WTC11 (cell line): ENCODE measurements at regions not wholly inside any gene's neighbourhood (a gene's known extent, or its start where the extent isn't known, plus 50 kb on each side); places are given as distances from the start of the nearest gene placed in this dataset.
"Not testable (repeated sequence)": the region's sequence is repeated elsewhere in the genome, so short reads cannot be mapped to it uniquely, and the experiment has no call there.

Source experiments
- ATAC-seq: fragments of 200-7000 bp; cut with Tn5 transposase; 2 replicates; pipeline ENCODE4 v1.10.0; 2021; ENCODE audit warnings: mild to moderate bottlenecking, moderate library complexity
- CTCF ChIA-PET: fragments of 300-600 bp; sonication (Branson Sonifier 250); formaldehyde crosslinking; loops from one replicate; lab custom pipeline; 2021; ENCODE audit warnings: antibody characterized with exemption; lab: Charles Lee
- POLR2A ChIA-PET: fragments of 350-600 bp; sonication (Branson Sonifier 250); formaldehyde crosslinking; loops from one replicate; lab custom pipeline; 2021; ENCODE audit warnings: antibody characterized with exemption; lab: Charles Lee
- DNase-seq: peaks from one replicate; pipeline ENCODE4 v3.0.0; 2021; ENCODE audit warnings: low spot score
- H3K27ac Mint-ChIP-seq: 2 replicates; pipeline ENCODE4 v1.8.0; 2021; ENCODE audit warnings: mixed read lengths
- H3K27me3 Mint-ChIP-seq: 2 replicates; pipeline ENCODE4 v1.8.0; 2021; ENCODE audit warnings: low read depth, mild to moderate bottlenecking, moderate library complexity, mixed read lengths
- H3K36me3 Mint-ChIP-seq: 2 replicates; pipeline ENCODE4 v1.8.0; 2021; ENCODE audit warnings: mixed read lengths
- H3K4me1 Mint-ChIP-seq: 2 replicates; pipeline ENCODE4 v1.8.0; 2022; ENCODE audit warnings: mixed read lengths
- H3K4me3 Mint-ChIP-seq: 2 replicates; pipeline ENCODE4 v1.8.0; 2021; ENCODE audit warnings: mild to moderate bottlenecking, moderate library complexity, mixed read lengths
- H3K9me3 Mint-ChIP-seq: 2 replicates; pipeline ENCODE4 v1.8.0; 2021; ENCODE audit warnings: mixed read lengths
- ARID4B ChIP-seq: sonication (generic); formaldehyde crosslinking; IDR thresholded peaks from 2 replicates; pipeline ENCODE4 v1.8.0; 2023; ENCODE audit warnings: missing genetic modification reagents, mild to moderate bottlenecking, borderline replicate concordance
- FOXK1 ChIP-seq: sonication (generic); formaldehyde crosslinking; IDR thresholded peaks from 2 replicates; pipeline ENCODE4 v1.8.0; 2022; ENCODE audit warnings: mild to moderate bottlenecking, moderate library complexity, missing genetic modification reagents
- GTF2I ChIP-seq: fragments of 250-450 bp; sonication (Bioruptor Pico); conservative IDR thresholded peaks from 2 replicates; pipeline ENCODE4 v1.4.0; 2021; ENCODE audit warnings: mild to moderate bottlenecking
- IRF2 ChIP-seq: sonication (generic); formaldehyde crosslinking; IDR thresholded peaks from 2 replicates; pipeline ENCODE4 v1.8.0; 2022; ENCODE audit warnings: low read depth, missing genetic modification reagents, borderline replicate concordance
- MAX ChIP-seq: sonication (generic); formaldehyde crosslinking; IDR thresholded peaks from 2 replicates; pipeline ENCODE4 v1.8.0; 2022; ENCODE audit warnings: mild to moderate bottlenecking, missing genetic modification reagents
- NR1H2 ChIP-seq: sonication (generic); formaldehyde crosslinking; IDR thresholded peaks from 2 replicates; pipeline ENCODE4 v1.9.0; 2021; ENCODE audit warnings: mild to moderate bottlenecking, moderate library complexity, missing genetic modification reagents
- NR2C2 ChIP-seq: sonication (generic); formaldehyde crosslinking; IDR thresholded peaks from 2 replicates; pipeline ENCODE4 v1.8.0; 2022; ENCODE audit warnings: mild to moderate bottlenecking, missing genetic modification reagents
- NR3C1 ChIP-seq: sonication (generic); formaldehyde crosslinking; conservative IDR thresholded peaks from 2 replicates; pipeline ENCODE4 v1.8.1; 2023; ENCODE audit warnings: low read depth, mild to moderate bottlenecking, missing genetic modification reagents
- PRRX2 ChIP-seq: fragments of 250-450 bp; sonication (Bioruptor Pico); IDR thresholded peaks from 2 replicates; pipeline ENCODE4 v1.8.0; 2021; ENCODE audit warnings: mild to moderate bottlenecking
- SOX15 ChIP-seq: fragments of 250-450 bp; sonication (Bioruptor Pico); IDR thresholded peaks from 2 replicates; pipeline ENCODE4 v1.9.0; 2021; ENCODE audit warnings: mild to moderate bottlenecking
- ZNF671 ChIP-seq: fragments of 250-450 bp; sonication (Bioruptor Pico); IDR thresholded peaks from 2 replicates; pipeline ENCODE4 v1.8.0; 2021; ENCODE audit warnings: mild to moderate bottlenecking
- TF ChIP-seq, protein P1 (sequence below): fragments of 250-450 bp; sonication (Bioruptor Pico); conservative IDR thresholded peaks from 2 replicates; pipeline ENCODE4 v1.9.0; 2021; ENCODE audit warnings: mild to moderate bottlenecking
- TF ChIP-seq, protein P2 (sequence below): sonication (generic); formaldehyde crosslinking; IDR thresholded peaks from 2 replicates; pipeline ENCODE4 v1.8.0; 2022; ENCODE audit warnings: missing genetic modification reagents
- TF ChIP-seq, protein P3 (sequence below): fragments of 250-450 bp; sonication (Bioruptor Pico); IDR thresholded peaks from 2 replicates; pipeline ENCODE4 v1.9.0; 2021; ENCODE audit warnings: moderate library complexity, mild to moderate bottlenecking, inconsistent platforms, borderline replicate concordance

DNA sequence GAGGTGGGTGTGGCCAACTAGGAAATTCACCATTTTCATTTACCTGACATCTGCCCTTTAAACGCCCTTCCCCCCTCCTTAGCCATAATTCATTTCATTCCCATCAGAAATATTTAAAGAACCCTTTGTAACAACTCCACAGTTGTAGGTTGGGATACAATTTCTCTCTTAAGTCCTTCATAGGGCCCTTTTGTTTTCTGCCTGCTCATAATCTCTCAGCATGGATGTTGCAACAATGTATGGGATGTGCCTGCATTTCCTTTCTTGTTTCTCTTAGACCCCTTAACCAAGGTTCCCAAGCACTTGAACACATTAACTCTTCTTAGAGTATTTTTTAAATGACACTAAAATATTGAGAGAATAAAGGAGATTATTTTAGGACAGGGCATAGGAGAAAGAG lies 51.7 kb upstream of the MYO10 start:
- DNase-seq (no peak), ATAC-seq (no peak)
- Mint-ChIP-seq H3K27ac (no peak overlapping the region), H3K27me3 (peaks cover 8% of the 10 kb centered on the region), H3K9me3 (peaks cover 22% of the 10 kb centered on the region), H3K4me1 (peaks cover 9% of the 10 kb centered on the region), H3K4me3 (no peak overlapping the region), H3K36me3 (peaks cover 4% of the 10 kb centered on the region; the same call in 1 of the 2 replicates)
- ChIA-PET CTCF (no interaction called here), POLR2A (no interaction called here)
- TF ChIP-seq, protein P1, sequence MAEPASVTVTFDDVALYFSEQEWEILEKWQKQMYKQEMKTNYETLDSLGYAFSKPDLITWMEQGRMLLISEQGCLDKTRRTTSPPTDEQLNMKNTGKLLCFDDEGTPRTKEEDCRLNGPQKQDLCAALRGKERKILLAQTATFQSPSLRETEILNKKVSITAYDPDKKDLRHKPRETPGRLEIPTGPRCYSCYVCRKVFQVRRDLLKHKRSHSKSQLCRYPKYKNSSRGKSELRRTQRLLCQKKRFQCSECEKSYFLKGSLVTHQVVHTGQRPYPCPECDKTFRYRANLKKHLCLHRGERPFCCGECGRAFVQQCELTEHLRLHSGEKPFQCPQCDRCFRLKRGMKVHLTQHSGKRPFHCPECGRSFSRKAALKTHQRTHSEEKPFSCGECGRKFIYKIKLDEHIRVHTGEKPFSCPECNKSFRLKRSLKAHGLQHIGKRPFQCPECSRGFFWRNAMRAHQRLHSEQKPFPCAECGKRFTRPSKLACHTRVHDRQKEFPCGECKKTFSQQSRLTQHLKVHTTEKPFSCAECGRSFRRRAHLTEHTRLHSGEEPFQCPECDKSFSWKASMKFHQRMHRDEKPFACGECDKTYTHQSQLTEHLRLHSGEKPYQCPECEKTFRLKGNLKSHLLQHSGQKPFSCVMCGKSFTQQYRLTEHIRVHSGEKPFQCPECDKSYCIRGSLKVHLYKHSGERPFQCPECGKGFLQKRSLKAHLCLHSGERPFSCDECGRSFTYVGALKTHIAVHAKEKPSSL (CRISPR knock-in tag), result no peak
- no peak for TF ChIP-seq MAX (CRISPR knock-in tag)
- no peak for TF ChIP-seq FOXK1 (CRISPR knock-in tag)
- TF ChIP-seq, protein P2, sequence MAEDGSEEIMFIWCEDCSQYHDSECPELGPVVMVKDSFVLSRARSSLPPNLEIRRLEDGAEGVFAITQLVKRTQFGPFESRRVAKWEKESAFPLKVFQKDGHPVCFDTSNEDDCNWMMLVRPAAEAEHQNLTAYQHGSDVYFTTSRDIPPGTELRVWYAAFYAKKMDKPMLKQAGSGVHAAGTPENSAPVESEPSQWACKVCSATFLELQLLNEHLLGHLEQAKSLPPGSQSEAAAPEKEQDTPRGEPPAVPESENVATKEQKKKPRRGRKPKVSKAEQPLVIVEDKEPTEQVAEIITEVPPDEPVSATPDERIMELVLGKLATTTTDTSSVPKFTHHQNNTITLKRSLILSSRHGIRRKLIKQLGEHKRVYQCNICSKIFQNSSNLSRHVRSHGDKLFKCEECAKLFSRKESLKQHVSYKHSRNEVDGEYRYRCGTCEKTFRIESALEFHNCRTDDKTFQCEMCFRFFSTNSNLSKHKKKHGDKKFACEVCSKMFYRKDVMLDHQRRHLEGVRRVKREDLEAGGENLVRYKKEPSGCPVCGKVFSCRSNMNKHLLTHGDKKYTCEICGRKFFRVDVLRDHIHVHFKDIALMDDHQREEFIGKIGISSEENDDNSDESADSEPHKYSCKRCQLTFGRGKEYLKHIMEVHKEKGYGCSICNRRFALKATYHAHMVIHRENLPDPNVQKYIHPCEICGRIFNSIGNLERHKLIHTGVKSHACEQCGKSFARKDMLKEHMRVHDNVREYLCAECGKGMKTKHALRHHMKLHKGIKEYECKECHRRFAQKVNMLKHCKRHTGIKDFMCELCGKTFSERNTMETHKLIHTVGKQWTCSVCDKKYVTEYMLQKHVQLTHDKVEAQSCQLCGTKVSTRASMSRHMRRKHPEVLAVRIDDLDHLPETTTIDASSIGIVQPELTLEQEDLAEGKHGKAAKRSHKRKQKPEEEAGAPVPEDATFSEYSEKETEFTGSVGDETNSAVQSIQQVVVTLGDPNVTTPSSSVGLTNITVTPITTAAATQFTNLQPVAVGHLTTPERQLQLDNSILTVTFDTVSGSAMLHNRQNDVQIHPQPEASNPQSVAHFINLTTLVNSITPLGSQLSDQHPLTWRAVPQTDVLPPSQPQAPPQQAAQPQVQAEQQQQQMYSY (CRISPR knock-in tag), result no peak
- TF ChIP-seq ZNF671 (CRISPR knock-in tag), result no peak
- TF ChIP-seq ARID4B, result no peak
- TF ChIP-seq NR2C2 (CRISPR knock-in tag), result no peak
- no peak for TF ChIP-seq IRF2
- no peak for TF ChIP-seq PRRX2 (CRISPR knock-in tag)
- TF ChIP-seq NR1H2 (CRISPR knock-in tag), result no peak
- TF ChIP-seq, protein P3, sequence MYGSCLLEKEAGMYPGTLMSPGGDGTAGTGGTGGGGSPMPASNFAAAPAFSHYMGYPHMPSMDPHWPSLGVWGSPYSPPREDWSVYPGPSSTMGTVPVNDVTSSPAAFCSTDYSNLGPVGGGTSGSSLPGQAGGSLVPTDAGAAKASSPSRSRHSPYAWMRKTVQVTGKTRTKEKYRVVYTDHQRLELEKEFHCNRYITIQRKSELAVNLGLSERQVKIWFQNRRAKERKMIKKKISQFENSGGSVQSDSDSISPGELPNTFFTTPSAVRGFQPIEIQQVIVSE (CRISPR knock-in tag), result no peak
- TF ChIP-seq GTF2I (CRISPR knock-in tag), result no peak
- TF ChIP-seq NR3C1 (CRISPR knock-in tag), result no peak
- TF ChIP-seq SOX15 (CRISPR knock-in tag), result no peak

DNA sequence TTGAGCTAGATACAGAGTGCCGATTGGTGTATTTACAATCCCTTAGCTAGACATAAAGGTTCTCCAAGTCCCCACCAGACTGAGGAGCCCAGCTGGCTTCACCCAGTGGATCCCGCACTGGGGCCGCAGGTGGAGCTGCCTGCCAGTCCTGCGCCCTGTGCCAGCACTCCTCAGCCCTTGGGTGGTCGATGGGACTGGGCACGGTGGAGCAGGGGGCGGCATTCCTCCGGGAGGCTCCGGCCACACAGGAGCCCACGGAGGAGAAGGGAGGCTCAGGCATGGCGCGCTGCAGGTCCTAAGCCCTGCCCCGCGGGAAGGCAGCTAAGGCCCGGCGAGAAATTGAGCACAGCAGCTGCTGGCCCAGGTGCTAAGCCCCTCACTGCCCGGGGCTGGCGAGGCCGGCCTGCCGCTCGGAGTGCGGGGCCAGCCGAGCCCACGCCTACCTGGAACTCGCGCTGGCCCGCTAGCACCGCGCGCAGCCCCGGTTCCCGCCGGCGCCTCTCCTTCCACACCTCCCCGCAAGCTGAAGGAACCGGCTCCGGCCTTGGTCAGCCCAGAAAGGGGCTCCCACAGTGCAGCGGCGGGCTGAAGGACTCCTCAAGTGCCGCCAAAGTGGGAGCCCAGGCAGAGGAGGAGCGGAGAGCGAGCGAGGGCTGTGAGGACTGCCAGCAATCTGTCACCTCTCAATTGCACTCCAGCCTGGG lies 54.9 kb upstream of the MYO10 start:
- Mint-ChIP-seq H3K4me1 (peaks cover 16% of the 10 kb centered on the region), H3K27me3 (peaks cover 22% of the 10 kb centered on the region)
- H3K36me3 Mint-ChIP-seq, ATAC-seq, H3K4me3 Mint-ChIP-seq, DNase-seq, H3K9me3 Mint-ChIP-seq, H3K27ac Mint-ChIP-seq, POLR2A ChIA-PET, CTCF ChIA-PET: not testable (repeated sequence)
